Fibroblast of lung (primary cell): ENCODE measurements at regions not wholly inside any gene's neighbourhood (a gene's known extent, or its start where the extent isn't known, plus 50 kb on each side); places are given as distances from the start of the nearest gene placed in this dataset.

Experiments
- DNase-seq, 2 donors: peaks; one replicate each; pipeline versions ENCODE4 v3.0.0 to v3.0.0-alpha.2; 2010; ENCODE audit warnings: low read depth in 2 of 2
- H2AFZ ChIP-seq: 2 replicates; pipeline ENCODE4 v1.5.1; 2012; ENCODE audit warnings: low read length, control low read depth, inconsistent platforms
- H3K27ac ChIP-seq: 2 replicates; pipeline ENCODE4 v1.5.1; 2011; ENCODE audit warnings: low read length, control low read depth; ENCODE audit not compliant: insufficient read depth
- H3K27me3 ChIP-seq: 2 replicates; pipeline ENCODE4 v1.5.1; 2011; ENCODE audit warnings: mild to moderate bottlenecking, low read length; ENCODE audit not compliant: control insufficient read depth, insufficient read depth
- H3K36me3 ChIP-seq: 2 replicates; pipeline ENCODE4 v1.5.1; 2011; ENCODE audit warnings: low read length; ENCODE audit not compliant: control insufficient read depth, insufficient read depth
- H3K4me1 ChIP-seq: 2 replicates; pipeline ENCODE4 v1.5.1; 2011; ENCODE audit warnings: low read length; ENCODE audit not compliant: control insufficient read depth, insufficient read depth; ENCODE audit errors: extremely low read depth
- H3K4me2 ChIP-seq: 2 replicates; pipeline ENCODE4 v1.5.1; 2011; ENCODE audit warnings: low read length, control low read depth; ENCODE audit not compliant: insufficient read depth; ENCODE audit errors: extremely low read depth
- H3K4me3 ChIP-seq, 4 experiments: fragments of 200-600 bp in 1 of 4; sonication (generic) in 1 of 4; replicated peaks in 1 of 4; 2 replicates each; pipeline ENCODE4 v1.5.1; 2011 to 2016; ENCODE audit warnings: low read length in 4 of 4, low read depth in 3 of 4, mild to moderate bottlenecking in 3 of 4, control low read depth in 2 of 4, inconsistent platforms in 1 of 4, mixed read lengths in 1 of 4; ENCODE audit not compliant: insufficient read depth in 1 of 4; ENCODE audit errors: control extremely low read depth in 1 of 4
- H3K79me2 ChIP-seq: 2 replicates; pipeline ENCODE4 v1.5.1; 2012; ENCODE audit warnings: mild to moderate bottlenecking, low read length, inconsistent platforms; ENCODE audit not compliant: control insufficient read depth, insufficient read depth
- H3K9ac ChIP-seq: 2 replicates; pipeline ENCODE4 v1.5.1; 2011; ENCODE audit warnings: mild to moderate bottlenecking, low read length, control low read depth; ENCODE audit not compliant: insufficient read depth
- H3K9me3 ChIP-seq: 2 replicates; pipeline ENCODE4 v1.5.1; 2012; ENCODE audit warnings: low read depth, low read length; ENCODE audit not compliant: control insufficient read depth, insufficient read depth
- H4K20me1 ChIP-seq: 2 replicates; pipeline ENCODE4 v1.5.1; 2011; ENCODE audit warnings: low read length; ENCODE audit not compliant: control insufficient read depth, insufficient read depth; ENCODE audit errors: extremely low read depth
- EZH2 ChIP-seq: IDR thresholded peaks from 2 replicates; pipeline ENCODE4 v1.5.1; 2012; ENCODE audit warnings: low read length, control low read depth, mild to moderate bottlenecking; ENCODE audit errors: missing control alignments
- TF ChIP-seq, protein P1 (sequence below), 2 donors: IDR thresholded peaks in 1 of 2; conservative IDR thresholded peaks in 1 of 2; 1 replicate in 1 of 2; 2 replicates in 1 of 2; pipeline ENCODE4 v1.5.1; 2011 to 2012; ENCODE audit warnings: low read length in 2 of 2, control low read depth in 1 of 2, inconsistent platforms in 1 of 2, low read depth in 1 of 2, mild to moderate bottlenecking in 1 of 2

DNA sequence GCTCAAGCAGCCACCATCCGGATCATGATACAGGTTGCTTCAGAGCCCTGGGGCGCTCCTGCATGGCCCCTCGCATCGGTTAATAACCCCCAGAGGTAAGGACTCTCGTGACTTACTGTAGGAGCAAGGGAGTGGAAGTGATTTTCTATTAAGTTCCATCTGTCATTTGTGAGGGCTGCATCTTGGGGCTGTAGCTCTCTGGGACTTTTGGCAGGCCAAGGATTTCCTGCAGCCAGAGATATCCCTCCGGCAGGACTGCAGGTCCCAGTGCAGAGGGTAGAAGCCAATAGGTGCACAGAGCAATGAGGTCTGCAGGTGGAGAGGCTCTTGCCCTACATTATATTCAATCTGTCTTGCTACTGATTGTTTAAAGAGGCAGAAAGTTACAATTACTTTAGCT is 356.8 kb upstream of the ADARB2 start:
- Histone ChIP-seq H3K4me3 (no peak overlapping the region), H3K27ac (no peak overlapping the region), H3K79me2 (no peaks in the 10 kb centered on the region), H3K4me1 (no peaks in the 10 kb centered on the region), H2AFZ (no peak overlapping the region), H3K4me2 (no peak overlapping the region), H4K20me1 (no peaks in the 10 kb centered on the region), H3K36me3 (no peaks in the 10 kb centered on the region), H3K9ac (no peak overlapping the region), H3K27me3 (no peaks in the 10 kb centered on the region), H3K9me3 (no peaks in the 10 kb centered on the region)
- TF ChIP-seq, protein P1, sequence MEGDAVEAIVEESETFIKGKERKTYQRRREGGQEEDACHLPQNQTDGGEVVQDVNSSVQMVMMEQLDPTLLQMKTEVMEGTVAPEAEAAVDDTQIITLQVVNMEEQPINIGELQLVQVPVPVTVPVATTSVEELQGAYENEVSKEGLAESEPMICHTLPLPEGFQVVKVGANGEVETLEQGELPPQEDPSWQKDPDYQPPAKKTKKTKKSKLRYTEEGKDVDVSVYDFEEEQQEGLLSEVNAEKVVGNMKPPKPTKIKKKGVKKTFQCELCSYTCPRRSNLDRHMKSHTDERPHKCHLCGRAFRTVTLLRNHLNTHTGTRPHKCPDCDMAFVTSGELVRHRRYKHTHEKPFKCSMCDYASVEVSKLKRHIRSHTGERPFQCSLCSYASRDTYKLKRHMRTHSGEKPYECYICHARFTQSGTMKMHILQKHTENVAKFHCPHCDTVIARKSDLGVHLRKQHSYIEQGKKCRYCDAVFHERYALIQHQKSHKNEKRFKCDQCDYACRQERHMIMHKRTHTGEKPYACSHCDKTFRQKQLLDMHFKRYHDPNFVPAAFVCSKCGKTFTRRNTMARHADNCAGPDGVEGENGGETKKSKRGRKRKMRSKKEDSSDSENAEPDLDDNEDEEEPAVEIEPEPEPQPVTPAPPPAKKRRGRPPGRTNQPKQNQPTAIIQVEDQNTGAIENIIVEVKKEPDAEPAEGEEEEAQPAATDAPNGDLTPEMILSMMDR (conservative IDR thresholded peaks at IDR 0.05 in 1 of 2, IDR thresholded peaks at IDR 0.05 in 1 of 2; ENCODE audit: low read depth in 1 of 2, low read length in 2 of 2) = no peak
- TF ChIP-seq EZH2 = no peak
- no peak for DNase-seq

DNA sequence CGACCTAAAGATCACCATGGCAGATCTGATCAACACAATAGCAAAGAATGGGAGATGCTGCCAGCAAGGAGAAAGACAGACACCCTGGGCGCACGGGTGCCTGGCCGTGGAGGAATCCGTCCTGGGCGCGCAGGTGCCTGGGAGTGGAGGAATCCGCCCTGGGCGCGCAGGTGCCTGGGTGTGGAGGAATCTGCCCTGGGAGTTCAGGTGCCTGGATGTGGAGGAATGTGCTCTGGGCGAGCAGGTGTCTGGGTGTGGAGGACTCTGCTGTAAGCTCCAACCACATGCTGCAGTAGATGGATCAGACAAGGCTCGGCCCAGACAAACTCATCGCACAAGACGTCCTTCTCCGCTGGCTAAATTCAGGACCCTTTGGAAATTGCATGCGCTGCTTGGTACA is 346.3 kb upstream of the ADARB2 start:
- no peaks in the 10 kb centered on the region for H4K20me1 ChIP-seq
- no peak for TF ChIP-seq EZH2
- TF ChIP-seq, protein P1 (conservative IDR thresholded peaks at IDR 0.05 in 1 of 2, IDR thresholded peaks at IDR 0.05 in 1 of 2; ENCODE audit: low read depth in 1 of 2, low read length in 2 of 2) = no peak

DNA sequence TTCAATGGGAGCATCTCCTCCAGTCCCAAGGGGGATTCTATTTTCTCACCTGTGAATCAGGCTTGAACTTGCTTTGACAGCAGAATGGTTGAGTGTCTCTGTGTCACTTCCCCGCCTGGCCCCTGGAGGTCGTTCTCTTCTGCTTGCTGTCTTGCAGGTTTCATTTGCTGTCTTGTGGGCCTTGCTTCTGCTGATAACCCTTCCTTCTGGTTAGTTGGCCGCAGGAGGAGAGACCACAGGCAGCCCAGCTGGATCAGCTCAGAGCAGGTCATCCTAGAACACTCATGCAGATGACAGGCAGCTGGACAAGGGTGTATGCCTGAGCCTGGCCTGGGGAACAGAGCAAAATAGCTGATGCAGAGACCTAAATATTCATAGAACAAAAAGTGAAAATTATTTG is 344.2 kb upstream of the ADARB2 start:
- H3K4me1 ChIP-seq = no peaks in the 10 kb centered on the region
- no peaks in the 10 kb centered on the region for H3K27me3 ChIP-seq
- no peaks in the 10 kb centered on the region for H3K36me3 ChIP-seq
- H3K4me3 ChIP-seq = no peak overlapping the region
- no peak for TF ChIP-seq EZH2
- TF ChIP-seq, protein P1 (conservative IDR thresholded peaks at IDR 0.05 in 1 of 2, IDR thresholded peaks at IDR 0.05 in 1 of 2; ENCODE audit: low read depth in 1 of 2, low read length in 2 of 2) = no peak
- H4K20me1 ChIP-seq = no peaks in the 10 kb centered on the region
- H3K4me2 ChIP-seq = no peak overlapping the region
- no peak overlapping the region for H2AFZ ChIP-seq
- H3K79me2 ChIP-seq = no peaks in the 10 kb centered on the region
- H3K9me3 ChIP-seq = no peaks in the 10 kb centered on the region
- DNase-seq = no peak
- no peak overlapping the region for H3K9ac ChIP-seq
- H3K27ac ChIP-seq = no peak overlapping the region

More for the DNA sequence above, 346.3 kb upstream of the ADARB2 start:
- Histone ChIP-seq H3K4me1 (no peaks in the 10 kb centered on the region), H3K9ac (no peak overlapping the region), H3K4me3 (no peak overlapping the region), H3K79me2 (no peaks in the 10 kb centered on the region), H3K4me2 (no peak overlapping the region), H3K27ac (no peak overlapping the region), H2AFZ (no peak overlapping the region), H3K27me3 (no peaks in the 10 kb centered on the region), H3K36me3 (no peaks in the 10 kb centered on the region), H3K9me3 (no peaks in the 10 kb centered on the region)
- no peak for DNase-seq
